Thoracic aorta (tissue), 2 donors: ENCODE measurements at regions not wholly inside any gene's neighbourhood (a gene's known extent, or its start where the extent isn't known, plus 50 kb on each side); places are given as distances from the start of the nearest gene placed in this dataset.

ENCODE experiments used
- ATAC-seq: fragments of 150-250 bp; one replicate; pipeline ENCODE4 v1.8.0; 2017; ENCODE audit warnings: low read depth; ENCODE audit not compliant: insufficient number of reproducible peaks, low FRiP score
- DNase-seq: peaks from one replicate; pipeline ENCODE4 v3.0.0-alpha.2; 2020; ENCODE audit warnings: low spot score
- H3K27ac ChIP-seq, 2 donors: fragments of 200-600 bp; sonication (generic); 1 replicate in 1 of 2; 2 replicates in 1 of 2; pipeline ENCODE4 v1.5.1; 2016; ENCODE audit warnings: mild to moderate bottlenecking in 2 of 2, moderate library complexity in 2 of 2
- H3K27me3 ChIP-seq: fragments of 200-600 bp; sonication (generic); replicated peaks from 2 replicates; pipeline ENCODE4 v1.6.0; 2016; ENCODE audit warnings: mild to moderate bottlenecking; ENCODE audit not compliant: insufficient read depth
- H3K36me3 ChIP-seq: fragments of 200-600 bp; sonication (generic); one replicate; pipeline ENCODE4 v1.5.1; 2016
- H3K4me1 ChIP-seq, 2 donors: fragments of 200-600 bp; sonication (generic); 1 replicate in 1 of 2; 2 replicates in 1 of 2; pipeline versions ENCODE4 v1.5.1 to v1.6.0; 2016; ENCODE audit warnings: low read depth in 2 of 2, mild to moderate bottlenecking in 1 of 2; ENCODE audit not compliant: control insufficient read depth in 1 of 2
- H3K4me3 ChIP-seq: fragments of 200-600 bp; sonication (generic); 2 replicates; pipeline ENCODE4 v1.5.1; 2016; ENCODE audit warnings: mild to moderate bottlenecking
- H3K9me3 ChIP-seq: fragments of 200-600 bp; sonication (generic); 2 replicates; pipeline ENCODE4 v1.5.1; 2016
- CTCF ChIP-seq: fragments of 200-600 bp; sonication (generic); IDR thresholded peaks from one replicate; pipeline ENCODE4 v1.5.1; 2019; ENCODE audit warnings: antibody characterized with exemption

- ATAC-seq: no peak
These were observed 89.3 kb upstream of the IL12B start for GRCh38 chr5:159419576-159419975.

GRCh38 chr5:159420940-159421339 is 90.7 kb upstream of the IL12B start:
- ATAC-seq: no peak
- no peak for TF ChIP-seq CTCF
- no peaks in the 10 kb centered on the region for H3K4me1 ChIP-seq
- H3K9me3 ChIP-seq: no peaks in the 10 kb centered on the region
- no peaks in the 10 kb centered on the region for H3K36me3 ChIP-seq
- no peaks in the 10 kb centered on the region for H3K27me3 ChIP-seq
- DNase-seq: no peak
- H3K27ac ChIP-seq: no peak overlapping the region
- no peak overlapping the region for H3K4me3 ChIP-seq

More at GRCh38 chr5:159419576-159419975, 89.3 kb upstream of the IL12B start:
- Histone ChIP-seq H3K4me1 (no peaks in the 10 kb centered on the region), H3K4me3 (no peak overlapping the region), H3K9me3 (no peaks in the 10 kb centered on the region), H3K36me3 (no peaks in the 10 kb centered on the region), H3K27me3 (no peaks in the 10 kb centered on the region), H3K27ac (no peak overlapping the region)
- no peak for DNase-seq
- TF ChIP-seq CTCF: no peak

- no peak overlapping the region for H3K4me3 ChIP-seq
- DNase-seq (no peak), ATAC-seq (no peak)
- no peak overlapping the region for H3K27ac ChIP-seq
- TF ChIP-seq CTCF: no peak
- no peaks in the 10 kb centered on the region for H3K9me3 ChIP-seq
- no peaks in the 10 kb centered on the region for H3K27me3 ChIP-seq
- no peaks in the 10 kb centered on the region for H3K4me1 ChIP-seq
- H3K36me3 ChIP-seq: no peaks in the 10 kb centered on the region
These were observed 92.1 kb upstream of the IL12B start for GRCh38 chr5:159422361-159422760.

DNA sequence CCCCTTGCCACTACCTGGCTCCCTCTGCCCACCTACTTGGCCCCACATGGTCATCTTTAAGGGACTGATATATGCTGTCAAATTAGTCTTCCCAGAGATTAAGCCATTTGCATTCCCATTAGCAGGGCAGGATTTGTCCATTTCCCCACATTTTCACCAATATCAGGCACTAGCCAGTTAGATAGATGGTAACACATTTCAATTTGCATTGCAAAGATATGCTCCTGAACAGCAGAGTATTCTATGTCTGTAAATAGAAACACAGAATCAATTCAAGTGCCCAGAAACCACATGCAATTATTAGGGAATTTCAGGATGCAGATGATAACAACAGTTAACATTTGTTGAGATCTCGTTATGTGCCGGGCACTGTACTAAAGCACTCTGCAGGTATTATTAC is 92.6 kb upstream of the IL12B start:
- Histone ChIP-seq H3K9me3 (no peaks in the 10 kb centered on the region), H3K36me3 (no peaks in the 10 kb centered on the region), H3K27ac (no peak overlapping the region), H3K27me3 (no peaks in the 10 kb centered on the region), H3K4me3 (no peak overlapping the region), H3K4me1 (no peaks in the 10 kb centered on the region)
- ATAC-seq: no peak
- no peak for DNase-seq
- TF ChIP-seq CTCF: no peak

DNA sequence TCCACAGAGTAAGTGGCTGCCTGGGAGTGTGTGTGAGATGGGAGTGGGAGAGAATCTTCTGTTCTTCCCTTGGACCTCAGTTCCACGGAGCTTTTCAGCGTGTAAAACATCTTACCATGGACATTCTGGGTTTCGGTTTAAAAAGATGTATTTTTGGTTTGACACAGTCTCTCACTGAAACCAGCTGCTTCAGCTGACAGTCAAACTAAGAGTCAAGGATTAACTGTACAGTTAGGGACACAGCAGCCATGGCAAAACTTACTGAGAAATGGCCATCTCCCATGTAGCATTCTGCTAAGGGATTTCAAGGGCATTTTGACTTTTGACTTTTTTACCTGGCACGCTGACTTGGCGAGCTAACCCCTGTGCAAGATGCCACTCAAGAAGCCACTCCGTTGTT is 93.8 kb upstream of the IL12B start:
- ATAC-seq (no peak), DNase-seq (no peak)
- no peak overlapping the region for H3K27ac ChIP-seq
- no peaks in the 10 kb centered on the region for H3K9me3 ChIP-seq
- no peaks in the 10 kb centered on the region for H3K36me3 ChIP-seq
- no peak for TF ChIP-seq CTCF
- H3K4me1 ChIP-seq: no peaks in the 10 kb centered on the region
- no peak overlapping the region for H3K4me3 ChIP-seq
- no peaks in the 10 kb centered on the region for H3K27me3 ChIP-seq
